Lower leg skin (tissue), 3 donors: ENCODE measurements at regions not wholly inside any gene's neighbourhood (a gene's known extent, or its start where the extent isn't known, plus 50 kb on each side); places are given as distances from the start of the nearest gene placed in this dataset.

Experiments
- CTCF ChIP-seq, 3 donors: fragments of 450-650 bp; IDR thresholded peaks; one replicate each; pipeline ENCODE4 v1.5.1; 2016; ENCODE audit warnings: antibody characterized with exemption in 3 of 3, mild to moderate bottlenecking in 3 of 3, moderate library complexity in 2 of 3
- POLR2A ChIP-seq, 2 donors: fragments of 450-650 bp; IDR thresholded peaks; one replicate each; pipeline ENCODE4 v1.6.1; 2016 to 2017; ENCODE audit warnings: antibody characterized with exemption in 2 of 2, mild to moderate bottlenecking in 1 of 2, moderate library complexity in 1 of 2

GRCh38 chr12:32993404-32993803 is 96.8 kb upstream of the PKP2 start:
- TF ChIP-seq CTCF (IDR thresholded peaks at IDR 0.05) = no peak
- no peak for TF ChIP-seq POLR2A (IDR thresholded peaks at IDR 0.05)
